ENCODE measurements at regions not wholly inside any gene's neighbourhood (a gene's known extent, or its start where the extent isn't known, plus 50 kb on each side); places are given as distances from the start of the nearest gene placed in this dataset.

DNA sequence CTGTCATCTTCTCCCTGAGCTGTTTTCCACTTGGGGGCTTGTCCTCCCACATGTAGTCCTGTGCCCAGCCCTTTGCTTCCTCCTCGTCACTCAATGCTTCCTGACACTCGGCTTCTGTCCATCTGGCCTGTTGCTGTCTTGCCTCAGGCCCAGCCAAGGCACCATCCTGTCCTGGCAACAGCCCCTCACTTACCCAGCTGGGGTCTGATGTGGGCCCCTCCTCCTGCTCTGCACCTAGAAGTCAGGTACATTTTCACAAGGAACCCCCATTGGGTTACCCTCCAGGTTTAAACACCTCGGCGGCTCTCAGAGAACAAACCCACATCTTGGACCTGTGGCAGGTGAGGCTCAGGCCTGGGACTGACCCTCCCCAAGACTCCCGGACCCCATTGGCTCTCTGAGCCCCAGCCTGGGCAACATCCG is 784.8 kb downstream of the TBC1D22A start:
- no peak overlapping the region for H3K4me3 ChIP-seq (ENCODE audit: low read depth, low read length)
- TF ChIP-seq, protein P1, sequence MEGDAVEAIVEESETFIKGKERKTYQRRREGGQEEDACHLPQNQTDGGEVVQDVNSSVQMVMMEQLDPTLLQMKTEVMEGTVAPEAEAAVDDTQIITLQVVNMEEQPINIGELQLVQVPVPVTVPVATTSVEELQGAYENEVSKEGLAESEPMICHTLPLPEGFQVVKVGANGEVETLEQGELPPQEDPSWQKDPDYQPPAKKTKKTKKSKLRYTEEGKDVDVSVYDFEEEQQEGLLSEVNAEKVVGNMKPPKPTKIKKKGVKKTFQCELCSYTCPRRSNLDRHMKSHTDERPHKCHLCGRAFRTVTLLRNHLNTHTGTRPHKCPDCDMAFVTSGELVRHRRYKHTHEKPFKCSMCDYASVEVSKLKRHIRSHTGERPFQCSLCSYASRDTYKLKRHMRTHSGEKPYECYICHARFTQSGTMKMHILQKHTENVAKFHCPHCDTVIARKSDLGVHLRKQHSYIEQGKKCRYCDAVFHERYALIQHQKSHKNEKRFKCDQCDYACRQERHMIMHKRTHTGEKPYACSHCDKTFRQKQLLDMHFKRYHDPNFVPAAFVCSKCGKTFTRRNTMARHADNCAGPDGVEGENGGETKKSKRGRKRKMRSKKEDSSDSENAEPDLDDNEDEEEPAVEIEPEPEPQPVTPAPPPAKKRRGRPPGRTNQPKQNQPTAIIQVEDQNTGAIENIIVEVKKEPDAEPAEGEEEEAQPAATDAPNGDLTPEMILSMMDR (IDR thresholded peaks at IDR 0.05; ENCODE audit: low read depth, low read length, missing control alignments), result no peak
- no peak for DNase-seq (ENCODE audit: low read depth)

GRCh38 chr22:47544696-47545095 is 782.2 kb downstream of the TBC1D22A start:
- no peak for DNase-seq (ENCODE audit: low read depth)
- TF ChIP-seq, protein P1 (IDR thresholded peaks at IDR 0.05; ENCODE audit: low read depth, low read length, missing control alignments), result no peak
- H3K4me3 ChIP-seq (ENCODE audit: low read depth, low read length), result no peak overlapping the region

- TF ChIP-seq, protein P1 (IDR thresholded peaks at IDR 0.05; ENCODE audit: low read depth, low read length, missing control alignments), result no peak
- DNase-seq (ENCODE audit: low read depth), result no peak
- no peak overlapping the region for H3K4me3 ChIP-seq (ENCODE audit: low read depth, low read length)
Observed at GRCh38 chr22:47543447-47543846, 781.0 kb downstream of the TBC1D22A start.

DNA sequence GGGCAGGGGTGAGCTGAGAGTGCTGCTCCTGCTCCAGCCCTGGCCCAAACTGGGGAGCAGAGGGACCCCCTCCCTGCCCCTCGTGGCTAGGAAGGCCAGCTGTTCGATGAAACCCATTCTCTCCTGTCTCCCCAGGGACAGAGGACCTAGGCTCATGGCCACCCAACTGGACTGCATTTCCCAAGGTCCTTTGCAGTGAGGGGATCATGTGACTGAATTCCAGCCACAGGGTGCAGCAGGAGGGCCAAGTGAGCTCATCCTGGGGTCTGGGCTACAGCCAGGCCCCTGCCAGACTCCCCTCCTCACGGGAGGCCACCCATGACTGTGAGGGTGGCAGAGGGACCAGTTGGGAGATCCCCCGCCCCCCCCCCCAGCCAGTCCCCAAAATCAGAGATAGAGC is 777.6 kb downstream of the TBC1D22A start:
- TF ChIP-seq, protein P1 (IDR thresholded peaks at IDR 0.05; ENCODE audit: low read depth, low read length, missing control alignments), result no peak
- H3K4me3 ChIP-seq (ENCODE audit: low read depth, low read length), result no peak overlapping the region
- no peak for DNase-seq (ENCODE audit: low read depth)

GRCh38 chr22:47539374-47539773 is 776.9 kb downstream of the TBC1D22A start:
- TF ChIP-seq, protein P1 (IDR thresholded peaks at IDR 0.05; ENCODE audit: low read depth, low read length, missing control alignments), result no peak
- H3K4me3 ChIP-seq (ENCODE audit: low read depth, low read length), result no peak overlapping the region
- DNase-seq (ENCODE audit: low read depth), result no peak

DNA sequence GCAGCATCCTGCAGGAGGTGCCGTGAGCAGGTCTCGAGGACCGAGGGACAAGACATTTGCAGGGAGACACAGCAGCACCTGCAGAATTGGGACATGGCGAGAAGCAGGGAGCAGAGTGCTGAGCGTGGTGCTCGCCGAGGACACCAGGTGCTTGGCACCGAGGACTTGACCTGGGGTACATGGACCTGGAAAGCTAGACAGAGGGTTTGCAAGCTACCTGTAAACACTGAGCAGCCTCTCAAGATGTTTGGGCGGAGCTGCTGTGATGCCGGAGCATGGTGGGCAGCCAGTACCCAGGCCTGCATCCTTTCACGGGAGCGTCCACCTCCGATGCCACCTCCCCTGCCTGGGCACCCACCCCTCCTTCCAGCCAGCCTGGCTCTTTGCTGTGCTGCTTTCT is 773.2 kb downstream of the TBC1D22A start:
- no peak for DNase-seq (ENCODE audit: low read depth)
- no peak overlapping the region for H3K4me3 ChIP-seq (ENCODE audit: low read depth, low read length)
- TF ChIP-seq, protein P1 (IDR thresholded peaks at IDR 0.05; ENCODE audit: low read depth, low read length, missing control alignments), result no peak

DNA sequence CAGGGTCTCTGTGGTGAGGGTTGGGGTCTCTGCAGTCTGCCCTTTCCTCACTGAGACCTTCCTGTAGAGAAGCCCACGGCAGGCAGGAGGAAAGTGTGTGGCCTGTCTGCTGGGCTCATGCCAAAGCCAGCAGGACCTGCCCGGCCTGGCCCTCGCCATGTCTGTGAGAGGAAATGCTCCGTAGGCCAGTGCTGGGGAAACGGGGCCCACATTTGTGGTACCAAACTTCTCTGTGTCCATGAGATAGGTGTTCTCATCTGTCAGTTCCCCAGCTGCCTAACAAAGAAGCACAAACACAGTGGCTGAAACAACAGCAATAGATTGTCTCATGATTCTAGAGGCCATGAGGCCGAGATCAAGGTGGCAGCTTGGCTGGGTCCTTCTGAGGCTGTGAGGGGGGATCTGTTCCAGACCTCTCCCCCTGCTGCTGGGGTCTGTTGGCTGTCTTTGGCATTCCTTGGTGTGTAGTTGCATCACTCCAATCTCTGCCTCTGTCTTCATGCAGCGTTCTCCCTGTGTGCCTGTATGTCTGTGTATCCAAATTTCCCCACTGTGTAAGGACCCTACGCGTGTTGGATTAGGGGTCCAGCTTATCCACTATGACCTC is 772.5 kb downstream of the TBC1D22A start:
- H3K4me3 ChIP-seq (ENCODE audit: low read depth, low read length), result no peak overlapping the region
- TF ChIP-seq, protein P1 (IDR thresholded peaks at IDR 0.05; ENCODE audit: low read depth, low read length, missing control alignments), result no peak
- no peak for DNase-seq (ENCODE audit: low read depth)
